GM10266 (cell line): ENCODE measurements at regions not wholly inside any gene's neighbourhood (a gene's known extent, or its start where the extent isn't known, plus 50 kb on each side); places are given as distances from the start of the nearest gene placed in this dataset.

Experiments
- DNase-seq: peaks from one replicate; pipeline ENCODE4 v3.0.0; 2012; ENCODE audit errors: extremely low spot score
- CTCF ChIP-seq: IDR thresholded peaks from 2 replicates; pipeline ENCODE4 v1.5.1; 2012; ENCODE audit warnings: mild to moderate bottlenecking, low read depth; ENCODE audit not compliant: control insufficient read depth, insufficient read depth; ENCODE audit errors: missing control alignments

GRCh38 chr21:23886828-23887724, 1720.2 kb downstream of the MRPL39 start:
- DNase-seq: no peak
- no peak for TF ChIP-seq CTCF

- no peak for DNase-seq
- TF ChIP-seq CTCF: no peak
Observed at GRCh38 chr21:23881783-23882182, 1725.5 kb downstream of the MRPL39 start.

DNA sequence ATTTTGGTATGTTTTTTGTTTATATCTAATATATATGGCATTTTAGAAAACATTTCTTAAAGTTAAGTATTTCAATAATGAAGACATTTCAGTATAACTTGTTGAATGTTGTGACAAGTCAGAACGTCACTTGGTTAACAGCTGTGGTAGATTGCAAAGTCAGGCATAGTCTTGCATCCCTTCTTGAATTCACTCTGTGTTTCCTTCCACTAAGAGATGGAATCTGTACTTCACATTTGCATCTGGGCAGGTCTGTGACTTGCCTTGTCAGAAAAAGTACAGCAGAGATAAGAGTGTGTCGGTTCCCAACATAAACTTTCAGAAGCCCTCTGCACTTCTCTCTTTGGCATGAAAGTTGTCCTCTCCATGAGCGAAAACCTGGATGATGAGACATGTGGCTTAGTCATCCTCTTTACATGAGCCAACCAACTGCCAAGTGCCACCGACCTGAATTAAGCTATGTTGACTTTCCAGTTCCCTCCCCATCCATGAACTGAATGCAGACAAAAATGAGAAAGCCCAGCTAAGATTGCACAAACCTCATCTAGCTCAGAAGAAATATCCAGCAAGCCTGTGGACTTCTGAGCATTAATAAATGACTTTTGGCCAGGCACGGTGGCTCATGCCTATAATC, 1730.2 kb downstream of the MRPL39 start:
- DNase-seq: no peak
- no peak for TF ChIP-seq CTCF

DNA sequence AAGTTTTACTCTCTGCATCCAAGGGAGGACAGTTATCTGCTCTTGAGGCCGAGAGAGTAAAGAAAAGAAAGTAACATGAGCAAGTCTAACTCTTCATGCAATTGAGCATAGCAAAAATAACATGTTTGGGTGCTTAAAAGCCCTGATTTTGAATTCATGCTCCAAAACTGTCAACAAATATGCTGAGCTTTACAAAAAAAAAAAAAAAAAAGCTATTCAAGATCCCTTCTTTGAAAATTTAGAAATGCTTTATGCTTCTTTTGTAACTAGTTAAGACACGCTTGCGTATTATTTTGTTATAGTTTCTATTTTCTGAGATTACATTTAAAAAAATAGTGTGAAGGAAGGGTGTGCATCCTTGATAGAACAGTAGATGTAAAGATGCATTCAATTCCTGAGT, 1733.0 kb downstream of the MRPL39 start:
- TF ChIP-seq CTCF: no peak
- DNase-seq: no peak

GRCh38 chr21:23861911-23862504, 1745.3 kb downstream of the MRPL39 start:
- no peak for DNase-seq
- no peak for TF ChIP-seq CTCF

- DNase-seq: no peak
- no peak for TF ChIP-seq CTCF
Observed at GRCh38 chr21:23858878-23859277, 1748.4 kb downstream of the MRPL39 start.
